Left kidney (tissue), 1 donor: ENCODE measurements at regions not wholly inside any gene's neighbourhood (a gene's known extent, or its start where the extent isn't known, plus 50 kb on each side); places are given as distances from the start of the nearest gene placed in this dataset.
A peak's percentile ranks its signal among the peaks of the same experiment; 100 is the strongest.
"Not testable (repeated sequence)": the region's sequence is repeated elsewhere in the genome, so short reads cannot be mapped to it uniquely, and the experiment has no call there.

Source experiments
- DNase-seq: peaks from one replicate; pipeline ENCODE4 v3.0.0-alpha.2; 2013

DNA sequence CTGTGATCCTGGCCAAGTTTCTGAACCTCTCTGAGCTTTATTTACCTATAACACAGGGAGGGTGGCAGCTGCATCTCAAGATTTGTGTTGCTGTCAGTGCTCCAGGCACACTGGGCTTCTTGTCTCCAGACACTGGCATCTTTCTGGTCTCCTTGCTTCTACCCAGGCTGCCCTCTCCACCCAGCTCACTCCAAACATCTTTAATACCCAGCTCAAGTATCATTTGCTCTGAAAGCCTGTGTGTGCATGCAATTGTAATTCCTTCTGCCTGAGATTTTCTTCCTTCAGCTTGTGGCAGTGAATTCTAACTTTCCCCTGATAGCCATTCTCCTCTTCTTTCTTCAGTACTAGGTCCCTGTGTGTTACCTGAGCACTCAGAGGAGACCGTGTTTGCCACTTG lies 50.7 kb upstream of the USP7 start:
- DNase-seq = no peak

DNA sequence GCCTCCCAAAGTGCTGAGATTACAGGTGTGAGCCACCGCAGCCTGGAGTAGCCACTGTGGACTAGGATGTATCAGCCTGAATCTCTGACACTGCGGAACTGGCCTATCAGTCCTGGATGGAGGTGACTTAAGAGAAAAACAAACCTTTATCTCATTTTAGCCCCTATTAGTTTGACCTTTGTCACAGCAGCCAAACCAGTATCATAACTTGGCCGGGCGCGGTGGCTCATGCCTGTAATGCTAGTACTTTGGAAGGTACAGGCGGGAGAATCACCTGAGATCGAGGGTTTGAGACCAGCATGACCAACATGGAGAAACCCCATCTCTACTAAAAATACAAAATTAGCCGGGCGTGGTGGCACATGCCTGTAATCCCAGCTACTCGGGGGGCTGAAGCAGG lies 51.8 kb upstream of the USP7 start:
- no peak for DNase-seq

DNA sequence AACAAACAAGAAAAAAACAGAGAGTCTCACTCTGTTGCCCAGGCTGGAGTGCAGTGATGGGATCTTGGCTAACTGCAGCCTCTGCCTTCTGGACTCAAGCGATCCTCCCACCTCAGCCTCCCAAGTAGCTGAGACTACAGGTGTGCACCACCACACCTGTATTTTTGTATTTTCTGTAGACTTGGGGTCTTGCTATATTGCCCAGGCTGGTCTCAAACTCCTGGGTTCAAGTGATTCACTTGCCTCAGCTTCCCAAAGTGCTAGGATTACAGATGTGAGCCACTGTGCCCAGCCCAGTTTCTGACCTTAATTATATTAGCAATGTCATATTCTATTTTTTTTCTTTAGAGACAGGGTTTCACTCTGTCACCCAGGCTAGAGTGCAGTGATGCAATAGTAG lies 52.3 kb upstream of the USP7 start:
- DNase-seq = not testable (repeated sequence)

DNA sequence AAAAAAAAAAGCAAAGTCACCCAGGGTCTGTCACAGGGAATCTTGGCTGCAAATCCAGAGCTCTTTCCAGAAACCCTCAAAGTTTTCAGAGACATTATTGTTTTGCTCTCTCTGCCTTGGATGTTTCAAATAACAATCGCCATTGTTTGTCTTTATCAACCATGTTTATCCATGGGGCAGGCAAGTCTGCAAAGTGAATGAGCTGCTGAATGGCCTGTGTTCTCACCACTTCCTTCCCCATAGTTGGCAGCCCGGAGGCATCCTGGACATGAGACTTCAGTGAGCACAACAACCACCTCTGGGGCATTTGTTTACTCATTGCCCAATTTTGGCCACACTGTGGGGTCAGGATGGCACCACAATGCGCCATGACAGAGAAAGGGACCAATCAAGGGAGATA lies 53.1 kb upstream of the USP7 start:
- no peak for DNase-seq

DNA sequence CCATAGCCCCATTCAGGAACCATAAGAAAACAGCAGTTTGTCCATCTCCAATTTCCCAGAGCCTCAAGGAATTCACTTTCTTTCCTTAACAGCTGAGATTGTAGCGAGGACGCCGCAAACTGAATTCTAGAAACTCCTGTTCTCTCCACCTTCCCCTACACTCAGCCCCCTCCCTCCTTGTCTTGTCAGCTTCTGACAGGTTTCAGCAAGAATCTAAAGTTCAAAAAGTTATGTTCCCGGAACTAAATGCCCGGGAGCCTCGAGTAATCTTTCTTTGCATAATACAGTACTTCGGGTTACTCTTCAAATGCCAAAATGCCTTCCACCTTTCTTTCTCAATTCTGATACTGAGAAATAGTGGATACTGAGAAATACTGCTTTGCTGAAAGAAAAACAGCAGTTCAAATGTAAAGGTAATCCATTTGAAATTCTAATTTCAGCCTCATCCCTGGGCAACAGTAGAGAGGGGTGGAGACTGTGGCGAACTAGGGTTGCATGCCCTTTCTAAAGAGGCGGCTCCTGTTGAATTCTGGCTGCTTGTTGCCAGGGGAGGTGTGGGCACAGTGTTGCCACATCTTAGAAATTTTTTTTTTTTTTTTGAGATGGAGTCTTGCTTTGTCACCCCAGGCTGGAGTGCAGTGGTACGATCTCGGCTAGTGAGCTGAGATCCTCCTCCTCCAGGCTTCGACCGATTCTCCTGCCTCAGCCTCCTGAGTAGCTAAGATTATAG lies 63.5 kb upstream of the USP7 start:
- no peak for DNase-seq

DNA sequence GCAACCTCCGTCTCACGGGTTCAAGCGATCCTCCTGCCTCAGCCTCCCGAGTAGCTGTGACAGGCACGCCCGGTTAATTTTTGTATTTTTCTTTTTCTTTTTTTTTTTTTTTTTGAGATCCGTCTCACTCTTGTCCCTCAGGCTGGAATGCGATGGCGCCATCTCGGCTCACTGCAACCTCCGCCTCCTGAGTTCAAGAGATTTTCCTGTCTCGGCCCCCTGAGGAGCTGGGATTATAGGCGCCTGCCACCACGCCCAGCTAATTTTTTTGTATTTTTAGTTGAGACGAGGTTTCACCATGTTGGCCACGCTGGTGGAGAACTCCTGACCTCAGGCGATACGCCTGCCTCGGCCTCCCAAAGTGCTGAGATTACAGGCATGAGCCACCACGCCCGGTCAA lies 63.0 kb upstream of the HAPSTR1 start:
- not testable (repeated sequence) for DNase-seq

DNA sequence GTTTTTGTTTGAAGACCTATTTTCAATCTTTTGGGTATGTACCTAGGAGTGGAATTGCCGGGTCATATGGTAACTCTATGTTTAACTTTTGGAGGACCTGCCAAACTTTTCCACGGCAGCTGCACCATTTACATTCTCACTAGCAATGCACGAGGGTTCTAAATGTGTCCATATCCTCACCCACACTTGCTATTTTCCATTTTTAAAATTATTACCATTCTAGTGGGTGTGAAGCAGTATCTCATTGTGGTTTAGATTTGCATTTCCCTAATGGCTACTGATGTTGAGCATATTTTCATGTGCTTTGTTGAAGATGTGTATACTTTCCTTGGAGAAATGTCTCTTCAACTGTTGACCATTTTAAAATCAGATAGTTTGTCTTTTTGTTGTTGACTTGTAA lies 60.3 kb upstream of the HAPSTR1 start:
- DNase-seq = no peak

DNA sequence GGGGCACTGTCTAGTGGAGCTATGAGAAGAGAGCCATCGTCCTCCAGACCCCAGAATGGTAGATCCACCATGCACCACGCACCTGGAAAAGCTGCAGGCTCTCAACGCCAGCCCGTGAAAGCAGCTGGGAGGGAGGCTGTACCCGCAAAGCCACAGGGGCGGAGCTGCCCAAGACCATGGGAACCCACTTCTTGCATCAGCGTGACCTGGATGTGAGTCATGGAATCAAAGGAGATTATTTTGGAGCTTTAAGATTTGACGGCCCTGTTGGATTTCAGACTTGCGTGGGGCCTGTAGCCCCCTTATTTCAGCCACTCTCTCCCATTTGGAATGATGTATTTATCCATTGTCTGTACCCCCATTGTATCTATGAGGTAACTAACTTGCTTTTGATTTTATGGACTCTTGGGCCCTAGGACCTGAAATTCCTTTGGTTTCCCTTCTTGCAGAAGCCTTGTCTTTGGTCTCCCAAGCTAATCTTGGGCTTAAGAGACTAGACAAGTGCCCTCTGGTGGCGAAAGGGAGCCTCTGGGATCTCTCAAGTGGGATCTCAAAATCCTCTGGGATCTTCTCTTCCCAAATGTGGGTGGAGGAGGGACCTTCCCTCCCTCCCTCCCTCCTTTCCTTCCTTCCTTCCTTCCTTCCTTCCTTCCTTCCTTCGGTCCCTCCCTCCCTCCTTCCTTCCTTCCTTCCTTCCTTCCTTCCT lies 58.2 kb upstream of the HAPSTR1 start:
- DNase-seq = peak; percentile 19

DNA sequence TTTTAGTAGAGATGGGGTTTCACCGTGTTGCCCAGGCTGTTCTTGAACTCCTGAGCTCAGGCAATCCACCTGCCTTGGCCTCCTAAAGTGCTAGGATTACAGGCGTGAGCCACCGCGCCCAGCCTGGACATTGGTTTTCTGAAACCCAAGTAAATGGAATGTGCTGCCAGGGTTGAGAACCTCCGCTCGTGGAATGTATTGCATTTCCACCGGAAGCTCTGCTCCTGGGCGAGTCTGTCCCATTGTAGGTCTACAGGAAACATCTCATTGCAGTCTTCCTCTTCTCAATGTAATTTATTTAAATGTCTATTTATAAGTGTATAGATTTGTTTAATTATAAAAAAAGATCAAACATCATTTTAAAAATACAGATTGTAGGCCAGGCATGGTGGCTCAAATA lies 57.4 kb upstream of the HAPSTR1 start:
- no peak for DNase-seq

DNA sequence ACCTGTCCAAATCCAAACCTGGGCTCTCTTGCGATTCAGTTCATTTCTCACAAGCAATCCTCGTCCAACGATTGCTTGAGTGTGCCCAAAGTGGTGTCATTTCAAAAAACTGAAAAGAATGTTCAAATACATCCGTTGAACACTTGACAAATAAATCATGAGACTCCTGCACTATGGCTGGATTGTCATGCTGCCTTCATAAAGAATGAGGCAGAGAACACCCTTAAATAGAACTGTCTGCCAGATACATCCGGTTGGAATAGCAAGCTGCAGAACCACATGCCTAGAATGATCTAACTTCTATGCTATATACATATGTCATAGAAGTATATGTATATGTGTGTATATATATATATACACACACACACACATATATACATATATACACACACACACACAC lies 55.4 kb upstream of the HAPSTR1 start:
- no peak for DNase-seq

DNA sequence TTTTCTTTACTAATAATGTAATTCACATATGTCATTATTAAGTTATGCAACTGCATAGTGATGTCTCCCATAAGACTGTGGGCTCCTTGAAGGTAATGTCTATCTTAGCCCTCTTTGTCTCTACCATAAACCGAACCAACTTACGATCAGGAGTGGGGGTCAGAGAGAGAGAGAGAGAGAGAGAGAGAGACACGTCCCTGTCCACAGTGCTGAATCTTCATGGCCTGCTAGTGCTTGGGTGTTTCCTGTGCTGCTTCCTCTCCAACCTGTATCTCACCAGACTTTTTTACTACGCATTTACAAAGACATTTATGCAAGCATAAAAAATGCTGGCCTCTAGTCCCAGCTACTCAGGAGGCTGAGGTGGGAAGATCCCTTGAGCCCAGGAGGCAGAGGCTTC lies 52.2 kb upstream of the HAPSTR1 start:
- no peak for DNase-seq

DNA sequence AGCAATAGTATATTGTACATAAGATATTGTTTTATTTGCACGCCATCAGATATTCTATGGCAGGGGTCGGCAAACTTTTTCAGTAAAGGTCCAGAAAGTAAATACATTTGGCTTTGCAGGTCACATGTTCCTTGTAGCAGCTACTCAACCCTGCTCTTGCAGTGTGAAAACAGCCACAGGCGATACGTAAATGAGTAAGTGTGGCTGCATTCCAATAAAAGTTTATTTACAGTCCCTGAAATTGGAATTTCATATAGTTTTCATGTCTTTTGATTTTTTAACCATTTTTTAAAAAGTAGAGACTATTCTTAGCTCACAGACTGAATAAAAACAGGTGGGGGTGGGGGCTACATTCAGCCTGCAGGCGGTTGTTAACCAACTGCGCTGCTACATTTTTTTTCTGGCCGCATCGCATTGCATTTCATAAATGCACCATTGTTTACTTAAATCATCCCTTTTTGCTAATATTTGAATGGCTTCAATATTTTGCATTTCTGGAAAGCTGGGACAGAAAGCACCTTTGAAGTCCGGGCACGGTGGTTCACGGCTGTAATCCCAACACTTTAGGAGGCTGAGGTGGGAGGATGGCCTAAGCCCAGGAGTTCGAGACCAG lies 50.5 kb upstream of the HAPSTR1 start:
- DNase-seq = no peak
